Activated CD4-positive, alpha-beta T cell treated with anti-CD3 and anti-CD28 coated beads for 36 hours (primary cell): ENCODE measurements at regions not wholly inside any gene's neighbourhood (a gene's known extent, or its start where the extent isn't known, plus 50 kb on each side); places are given as distances from the start of the nearest gene placed in this dataset.
"Not testable (repeated sequence)": the region's sequence is repeated elsewhere in the genome, so short reads cannot be mapped to it uniquely, and the experiment has no call there.

ENCODE experiments used
- ATAC-seq: fragments of 200-7000 bp; cut with Tn5 transposase; one replicate; pipeline ENCODE4 v1.10.0; 2021; ENCODE audit warnings: mild to moderate bottlenecking, moderate library complexity
- CTCF ChIA-PET: fragments of 350-600 bp; sonication (Branson Sonifier 250); formaldehyde crosslinking; loops from one replicate; lab custom pipeline; 2021; ENCODE audit warnings: antibody characterized with exemption; lab: Charles Lee
- POLR2A ChIA-PET: fragments of 350-600 bp; sonication (Branson Sonifier 250); formaldehyde crosslinking; loops from one replicate; lab custom pipeline; 2021; ENCODE audit warnings: antibody characterized with exemption, inconsistent platforms; lab: Charles Lee
- DNase-seq: peaks from one replicate; pipeline ENCODE4 v3.0.0-alpha.2; 2020
- H3K27ac Mint-ChIP-seq: one replicate; pipeline ENCODE4 v1.8.0; 2021; ENCODE audit warnings: mixed read lengths
- H3K27me3 Mint-ChIP-seq: one replicate; pipeline ENCODE4 v1.8.0; 2021; ENCODE audit warnings: mixed read lengths
- H3K36me3 Mint-ChIP-seq: one replicate; pipeline ENCODE4 v1.8.0; 2021; ENCODE audit warnings: low read depth, mixed read lengths
- H3K4me1 Mint-ChIP-seq: one replicate; pipeline ENCODE4 v1.8.0; 2021; ENCODE audit warnings: mixed read lengths
- H3K4me3 Mint-ChIP-seq: one replicate; pipeline ENCODE4 v1.8.0; 2021; ENCODE audit warnings: mild to moderate bottlenecking, moderate library complexity, mixed read lengths
- H3K9me3 Mint-ChIP-seq: one replicate; pipeline ENCODE4 v1.8.0; 2021; ENCODE audit warnings: low read depth, mixed read lengths
- intact Hi-C, 2 experiments: fragments of 100-400 bp; cut with DNase I in 1 of 2; cut with micrococcal nuclease in 1 of 2; formaldehyde crosslinking; loops; one replicate each; pipeline versions ENCODE4 v1.14.2 to v1.15.1; 2022 to 2024; cut with DNase I, micrococcal nuclease

DNA sequence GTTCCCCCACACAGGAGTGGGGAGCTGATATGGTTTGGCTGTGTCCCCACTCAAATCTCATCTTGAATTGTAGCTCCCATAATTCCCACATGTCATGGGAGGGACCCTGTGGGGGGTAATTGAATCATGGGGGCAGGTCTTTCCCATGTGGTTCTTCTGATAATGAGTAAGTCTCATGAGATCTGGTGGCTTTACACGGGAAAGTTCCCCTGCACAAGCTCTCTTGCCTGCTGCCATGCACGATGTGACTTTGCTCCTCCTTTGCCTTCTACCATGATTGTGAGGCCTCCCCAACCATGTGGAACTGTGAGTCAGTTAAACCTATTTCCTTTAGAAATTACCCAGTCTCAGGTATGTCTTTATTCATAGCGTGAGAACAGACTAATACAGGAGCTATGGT lies 347.0 kb upstream of the CDH5 start:
- POLR2A ChIA-PET, ATAC-seq, intact Hi-C loops, H3K4me1 Mint-ChIP-seq, H3K9me3 Mint-ChIP-seq, CTCF ChIA-PET, H3K27me3 Mint-ChIP-seq, H3K4me3 Mint-ChIP-seq, DNase-seq, H3K27ac Mint-ChIP-seq, H3K36me3 Mint-ChIP-seq: not testable (repeated sequence)

DNA sequence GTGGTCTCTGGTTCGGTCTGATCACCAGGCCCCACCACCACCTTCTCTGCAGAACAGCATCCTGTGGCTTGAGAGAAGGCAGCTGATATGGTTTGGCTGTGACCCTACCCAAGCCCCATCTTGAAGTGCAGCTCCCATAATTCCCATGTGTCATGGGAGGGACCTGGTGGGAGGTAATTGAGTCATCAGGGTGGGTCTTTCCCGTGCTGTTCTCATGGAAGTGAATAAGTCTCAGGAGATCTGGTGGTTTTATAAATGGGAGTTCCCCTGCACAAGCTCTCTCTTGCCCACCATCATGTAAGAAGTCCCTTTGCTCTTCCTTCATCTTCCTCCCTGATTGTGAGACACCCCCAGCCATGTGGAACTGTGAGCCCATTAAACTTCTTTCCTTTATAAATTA lies 352.3 kb upstream of the CDH5 start:
- intact Hi-C loops: no loop called here
- POLR2A ChIA-PET: no interaction called here
- no peaks in the 10 kb centered on the region for H3K36me3 Mint-ChIP-seq
- no peak overlapping the region for H3K4me3 Mint-ChIP-seq
- no peaks in the 10 kb centered on the region for H3K9me3 Mint-ChIP-seq
- DNase-seq (no peak), ATAC-seq (no peak)
- H3K4me1 Mint-ChIP-seq: no peaks in the 10 kb centered on the region
- no peak overlapping the region for H3K27ac Mint-ChIP-seq
- no peaks in the 10 kb centered on the region for H3K27me3 Mint-ChIP-seq
- CTCF ChIA-PET: no interaction called here

DNA sequence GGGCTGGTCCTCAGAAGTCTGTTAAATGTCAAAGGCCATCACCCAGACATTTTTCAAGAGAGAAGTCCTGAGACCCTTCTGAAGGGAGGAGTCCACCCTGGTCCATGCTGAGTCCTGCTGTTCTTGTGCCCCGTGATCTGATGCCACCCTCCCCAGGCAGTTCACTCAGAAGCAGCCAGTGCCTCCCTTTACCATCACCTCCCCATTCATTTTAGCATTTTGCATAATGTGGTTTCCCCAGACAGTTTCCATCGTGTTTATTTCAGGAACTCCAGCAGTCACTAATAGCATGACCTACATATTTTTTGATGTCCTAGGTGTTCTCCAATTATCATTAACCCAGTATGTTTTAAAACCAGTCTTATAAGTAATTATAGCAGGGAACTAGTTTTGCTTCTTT lies 353.0 kb upstream of the CDH5 start:
- intact Hi-C loops: no loop called here
- CTCF ChIA-PET: no interaction called here
- no peaks in the 10 kb centered on the region for H3K4me1 Mint-ChIP-seq
- H3K4me3 Mint-ChIP-seq: no peak overlapping the region
- no peak for DNase-seq
- H3K27ac Mint-ChIP-seq: no peak overlapping the region
- no peak for ATAC-seq
- no peaks in the 10 kb centered on the region for H3K9me3 Mint-ChIP-seq
- H3K27me3 Mint-ChIP-seq: no peaks in the 10 kb centered on the region
- POLR2A ChIA-PET: no interaction called here
- no peaks in the 10 kb centered on the region for H3K36me3 Mint-ChIP-seq

DNA sequence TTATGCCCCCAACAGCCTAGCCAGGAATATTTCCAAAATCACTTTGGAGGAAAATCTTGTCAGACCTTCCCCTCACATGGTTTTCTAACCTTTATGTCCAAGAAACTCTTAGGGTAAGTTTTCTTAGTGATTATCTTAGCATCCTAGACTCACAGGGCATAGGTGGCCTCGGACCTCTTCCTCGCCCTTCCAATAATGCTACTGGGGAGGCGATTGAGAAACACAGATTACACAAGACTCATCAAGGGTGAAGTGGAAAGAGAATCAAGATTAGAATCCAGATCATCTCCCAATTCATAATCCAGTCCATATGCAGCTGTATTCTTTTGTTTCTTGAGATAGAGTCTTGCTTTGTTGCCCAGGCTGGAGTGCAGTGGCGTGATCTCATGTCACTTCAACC lies 358.4 kb upstream of the CDH5 start:
- POLR2A ChIA-PET: no interaction called here
- ATAC-seq (no peak), DNase-seq (no peak)
- H3K27me3 Mint-ChIP-seq: peaks cover 3% of the 10 kb centered on the region
- intact Hi-C loops: no loop called here
- CTCF ChIA-PET: no interaction called here
- H3K4me3 Mint-ChIP-seq: no peak overlapping the region
- no peak overlapping the region for H3K27ac Mint-ChIP-seq
- H3K9me3 Mint-ChIP-seq: no peaks in the 10 kb centered on the region
- H3K36me3 Mint-ChIP-seq: no peaks in the 10 kb centered on the region
- H3K4me1 Mint-ChIP-seq: no peaks in the 10 kb centered on the region

DNA sequence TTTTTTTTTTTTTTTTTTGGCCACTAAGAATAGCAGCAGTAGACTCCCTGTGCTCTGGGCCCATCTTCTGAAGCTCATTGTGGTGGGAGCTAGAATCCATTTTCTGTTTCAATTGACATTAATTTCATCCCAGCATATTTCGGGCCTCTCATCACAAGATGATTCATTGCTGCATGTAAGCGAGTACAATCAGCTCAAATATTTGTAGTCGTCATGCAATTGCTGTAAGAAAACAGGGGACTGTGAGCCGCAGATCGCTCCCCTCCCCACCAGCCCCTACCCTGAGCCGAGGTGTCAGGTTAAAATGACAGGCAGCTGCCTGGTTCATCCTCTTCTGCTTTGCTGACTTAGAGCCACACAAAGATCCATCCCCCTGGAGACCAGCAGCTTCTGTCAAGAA lies 358.8 kb upstream of the CDH5 start:
- Mint-ChIP-seq H3K4me3 (no peak overlapping the region), H3K27me3 (peaks cover 3% of the 10 kb centered on the region), H3K4me1 (no peaks in the 10 kb centered on the region), H3K36me3 (no peaks in the 10 kb centered on the region), H3K9me3 (no peaks in the 10 kb centered on the region), H3K27ac (no peak overlapping the region)
- DNase-seq (no peak), ATAC-seq (no peak)
- POLR2A ChIA-PET: no interaction called here
- intact Hi-C loops: no loop called here
- CTCF ChIA-PET: no interaction called here

DNA sequence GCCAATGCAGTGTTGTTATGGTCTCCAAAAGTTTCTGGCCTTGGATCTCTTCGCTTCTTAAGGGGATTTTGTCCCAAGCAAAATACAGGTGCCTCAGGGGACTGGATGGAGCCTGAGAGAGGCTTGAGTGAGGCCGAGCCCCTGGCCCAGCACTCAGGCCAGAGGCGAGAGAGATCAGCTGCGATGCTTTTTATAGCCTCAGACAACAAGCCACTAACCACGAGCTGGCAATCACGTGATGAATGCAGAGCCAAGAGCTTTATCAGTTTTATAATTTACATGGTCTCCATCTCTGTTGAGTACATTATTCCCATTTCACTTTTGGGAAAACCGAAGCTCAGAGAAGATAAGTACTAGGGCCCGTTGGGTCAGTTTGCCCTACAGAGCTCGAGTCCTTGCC lies 360.0 kb upstream of the CDH5 start:
- no peaks in the 10 kb centered on the region for H3K9me3 Mint-ChIP-seq
- no peak for DNase-seq
- peaks cover 3% of the 10 kb centered on the region for H3K27me3 Mint-ChIP-seq
- no peak overlapping the region for H3K4me3 Mint-ChIP-seq
- intact Hi-C loops: no loop called here
- ChIA-PET CTCF (no interaction called here), POLR2A (no interaction called here)
- H3K27ac Mint-ChIP-seq: no peak overlapping the region
- H3K4me1 Mint-ChIP-seq: no peaks in the 10 kb centered on the region
- no peaks in the 10 kb centered on the region for H3K36me3 Mint-ChIP-seq
- ATAC-seq: no peak

DNA sequence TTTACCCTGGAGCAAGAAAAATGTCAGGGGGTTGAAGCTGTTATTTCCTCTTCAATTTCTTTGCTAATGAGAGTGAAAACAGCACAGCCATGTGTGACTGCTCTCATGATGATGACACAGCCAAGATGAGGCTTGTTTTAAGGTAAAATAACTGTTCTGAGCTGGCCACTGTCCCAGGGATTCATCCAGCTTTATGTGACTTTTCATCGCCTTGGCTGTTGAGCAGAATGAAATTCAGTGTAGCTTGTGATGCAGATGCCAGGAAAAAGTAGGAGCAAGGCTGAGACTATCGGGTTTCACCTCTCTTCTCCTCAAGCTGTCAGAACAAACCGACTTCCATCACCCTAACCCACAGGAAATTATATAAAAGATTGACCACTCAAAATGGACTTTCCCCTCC lies 361.8 kb upstream of the CDH5 start:
- Mint-ChIP-seq H3K27ac (no peak overlapping the region), H3K9me3 (no peaks in the 10 kb centered on the region), H3K4me3 (no peak overlapping the region), H3K36me3 (no peaks in the 10 kb centered on the region), H3K27me3 (peaks cover 9% of the 10 kb centered on the region), H3K4me1 (no peaks in the 10 kb centered on the region)
- intact Hi-C loops: no loop called here
- ChIA-PET CTCF (no interaction called here), POLR2A (no interaction called here)
- no peak for DNase-seq
- no peak for ATAC-seq

DNA sequence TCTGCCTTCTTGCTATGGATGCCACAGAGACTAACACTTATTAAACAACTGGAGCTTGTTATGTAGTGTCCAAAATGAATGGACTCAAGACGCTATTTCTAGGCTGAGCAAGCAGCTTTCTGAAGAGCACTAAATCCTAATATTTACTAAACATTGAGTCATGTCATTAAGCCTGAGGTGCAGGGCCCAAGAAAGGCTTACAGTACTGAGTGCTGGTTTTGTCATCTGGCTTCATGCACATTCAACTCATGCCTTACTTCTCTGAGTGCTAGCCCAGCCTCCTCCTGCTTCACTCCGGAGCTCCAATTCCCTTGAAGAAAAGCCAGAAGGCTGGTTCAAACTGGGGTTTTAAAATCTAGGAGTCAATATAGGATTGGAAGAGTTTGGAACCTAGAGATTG lies 363.3 kb upstream of the CDH5 start:
- intact Hi-C loops: no loop called here
- no peak overlapping the region for H3K27ac Mint-ChIP-seq
- H3K9me3 Mint-ChIP-seq: no peaks in the 10 kb centered on the region
- ATAC-seq (no peak), DNase-seq (no peak)
- H3K27me3 Mint-ChIP-seq: peaks cover 13% of the 10 kb centered on the region
- ChIA-PET CTCF (no interaction called here), POLR2A (no interaction called here)
- H3K4me1 Mint-ChIP-seq: no peaks in the 10 kb centered on the region
- H3K4me3 Mint-ChIP-seq: no peak overlapping the region
- H3K36me3 Mint-ChIP-seq: no peaks in the 10 kb centered on the region

DNA sequence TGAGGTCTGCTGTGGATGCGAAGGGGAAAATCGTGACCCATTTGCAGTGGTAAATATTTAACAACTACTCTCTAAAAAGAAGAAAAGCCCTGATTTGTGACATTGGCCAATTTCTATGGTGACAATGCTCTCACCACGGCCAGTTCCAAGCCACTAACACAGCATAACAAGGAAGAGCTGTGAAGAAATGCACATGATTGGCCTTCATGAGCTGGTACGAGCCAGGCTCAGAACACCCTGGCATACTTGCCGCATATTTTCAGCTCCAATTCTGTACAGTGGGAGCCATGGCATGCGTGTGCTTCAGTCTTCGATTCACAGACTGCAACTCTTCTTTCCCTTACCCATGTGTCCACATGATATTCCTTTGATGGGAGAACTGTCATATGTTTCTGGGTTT lies 363.9 kb upstream of the CDH5 start:
- ChIA-PET POLR2A (no interaction called here), CTCF (no interaction called here)
- no peak overlapping the region for H3K27ac Mint-ChIP-seq
- intact Hi-C loops: no loop called here
- H3K9me3 Mint-ChIP-seq: no peaks in the 10 kb centered on the region
- H3K27me3 Mint-ChIP-seq: peaks cover 14% of the 10 kb centered on the region
- no peak for ATAC-seq
- H3K4me1 Mint-ChIP-seq: no peaks in the 10 kb centered on the region
- H3K4me3 Mint-ChIP-seq: no peak overlapping the region
- DNase-seq: no peak
- H3K36me3 Mint-ChIP-seq: no peaks in the 10 kb centered on the region

DNA sequence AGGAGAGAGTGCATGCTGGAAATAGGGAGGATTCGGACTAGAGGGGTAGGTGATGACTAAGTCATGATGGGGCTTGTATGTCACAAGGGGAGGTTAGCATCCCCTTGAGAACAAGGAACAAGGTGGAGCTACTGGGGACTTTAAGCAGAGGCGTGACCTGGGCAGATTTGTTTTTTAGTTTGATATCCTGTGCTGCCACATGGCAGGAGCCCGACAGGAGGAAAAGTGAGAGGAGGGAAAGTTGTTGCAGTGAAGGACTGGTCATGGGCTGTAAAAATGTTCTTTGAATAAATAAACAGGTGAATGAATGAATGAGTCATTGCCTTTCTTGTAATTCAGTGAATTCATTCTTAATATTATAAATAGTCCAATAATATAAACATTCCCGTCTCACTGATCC lies 365.1 kb upstream of the CDH5 start:
- intact Hi-C loops: no loop called here
- no peak for DNase-seq
- H3K9me3 Mint-ChIP-seq: no peaks in the 10 kb centered on the region
- H3K36me3 Mint-ChIP-seq: no peaks in the 10 kb centered on the region
- no peaks in the 10 kb centered on the region for H3K4me1 Mint-ChIP-seq
- no peak overlapping the region for H3K4me3 Mint-ChIP-seq
- H3K27me3 Mint-ChIP-seq: peaks cover 16% of the 10 kb centered on the region
- CTCF ChIA-PET: interaction anchor here (0.5 to 1.0 kb wide), 2 partner anchors 28 to 274 kb away, joined by 3 read pairs; no protein-coding TSS in a partner anchor
- POLR2A ChIA-PET: no interaction called here
- ATAC-seq: no peak
- H3K27ac Mint-ChIP-seq: no peak overlapping the region

DNA sequence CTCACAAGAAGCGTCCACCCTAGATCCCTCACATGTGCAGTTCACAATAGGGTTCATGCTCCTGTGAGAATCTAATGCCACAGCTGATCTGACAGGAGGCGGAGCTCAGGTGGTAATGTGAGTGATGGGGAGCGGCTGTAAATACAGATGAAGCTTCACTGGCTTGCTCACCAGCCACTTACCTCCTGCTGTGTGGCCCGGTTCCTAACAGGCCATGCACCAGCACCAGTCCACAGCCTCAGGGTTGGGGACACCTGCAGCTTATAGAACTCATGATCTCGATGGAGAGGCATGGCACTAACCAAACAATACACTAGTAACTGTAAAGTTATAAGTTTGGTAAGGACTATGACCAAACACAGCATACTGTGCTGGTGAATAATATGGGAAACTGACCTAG lies 368.0 kb upstream of the CDH5 start:
- Mint-ChIP-seq H3K27ac (no peak overlapping the region), H3K36me3 (no peaks in the 10 kb centered on the region), H3K27me3 (peaks cover 13% of the 10 kb centered on the region), H3K9me3 (no peaks in the 10 kb centered on the region), H3K4me1 (no peaks in the 10 kb centered on the region), H3K4me3 (no peak overlapping the region)
- POLR2A ChIA-PET: no interaction called here
- ATAC-seq: no peak
- no peak for DNase-seq
- CTCF ChIA-PET: no interaction called here
- intact Hi-C loops: no loop called here

DNA sequence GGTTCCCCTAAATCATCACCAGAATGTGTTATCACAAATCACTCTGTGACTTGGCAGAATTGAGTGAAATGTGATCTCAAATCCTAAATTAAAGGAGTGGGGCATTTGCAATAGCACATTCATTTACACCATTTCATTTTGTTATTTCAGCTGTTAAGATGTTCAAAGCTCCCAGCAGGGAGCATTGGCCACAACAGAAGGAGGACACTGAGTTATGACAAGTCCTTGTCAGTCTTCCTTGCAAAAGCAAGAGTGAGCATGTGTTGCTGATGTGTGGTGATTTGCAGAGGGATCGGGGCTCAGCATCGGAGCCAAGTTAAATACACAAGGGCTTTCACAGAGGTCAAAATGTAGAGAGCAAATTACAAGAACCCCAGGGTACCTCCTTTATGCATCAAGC lies 372.2 kb upstream of the CDH5 start:
- peaks cover 7% of the 10 kb centered on the region for H3K27me3 Mint-ChIP-seq
- H3K4me1 Mint-ChIP-seq: no peaks in the 10 kb centered on the region
- intact Hi-C loops: no loop called here
- H3K4me3 Mint-ChIP-seq: no peak overlapping the region
- H3K9me3 Mint-ChIP-seq: no peaks in the 10 kb centered on the region
- no peaks in the 10 kb centered on the region for H3K36me3 Mint-ChIP-seq
- DNase-seq: no peak
- CTCF ChIA-PET: no interaction called here
- POLR2A ChIA-PET: no interaction called here
- no peak overlapping the region for H3K27ac Mint-ChIP-seq
- no peak for ATAC-seq

DNA sequence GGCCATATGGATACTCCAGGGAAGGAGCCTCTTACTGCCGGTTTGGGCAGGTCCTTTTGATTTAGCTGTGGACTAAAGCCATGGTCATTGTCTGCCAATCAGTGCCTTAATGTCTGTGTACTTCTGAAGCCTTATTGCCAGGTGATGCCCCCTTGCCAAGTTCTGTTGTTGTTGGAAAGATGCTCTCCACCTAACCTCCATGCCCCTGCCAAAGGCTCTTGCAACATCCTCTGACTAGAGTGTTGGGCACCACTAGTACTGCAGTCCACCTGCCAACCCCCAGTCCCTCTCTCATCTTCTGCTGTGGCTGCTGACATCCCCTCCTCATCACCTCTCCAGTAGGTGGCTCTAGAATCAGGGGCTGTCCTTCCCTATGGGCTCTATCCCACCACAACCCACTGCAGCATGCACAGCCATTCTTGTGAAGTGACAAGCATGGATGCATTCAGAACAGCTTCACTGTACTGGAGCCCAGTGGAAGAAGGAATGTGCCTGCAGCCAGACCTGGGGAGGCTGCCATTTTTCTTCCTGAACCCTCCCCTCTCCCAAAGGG lies 375.3 kb upstream of the CDH5 start:
- no peaks in the 10 kb centered on the region for H3K36me3 Mint-ChIP-seq
- no peak for DNase-seq
- H3K9me3 Mint-ChIP-seq: no peaks in the 10 kb centered on the region
- H3K4me3 Mint-ChIP-seq: no peak overlapping the region
- ChIA-PET POLR2A (no interaction called here), CTCF (interaction anchor here (0.5 kb wide), 1 partner anchor 108 kb away, joined by 4 read pairs; no protein-coding TSS in a partner anchor)
- no peaks in the 10 kb centered on the region for H3K4me1 Mint-ChIP-seq
- intact Hi-C loops: no loop called here
- no peak for ATAC-seq
- peaks cover 3% of the 10 kb centered on the region for H3K27me3 Mint-ChIP-seq
- no peak overlapping the region for H3K27ac Mint-ChIP-seq
